MCF 10A (cell line): ENCODE measurements at regions not wholly inside any gene's neighbourhood (a gene's known extent, or its start where the extent isn't known, plus 50 kb on each side); places are given as distances from the start of the nearest gene placed in this dataset.

Source experiments
- BruUV-seq: library from RNA; stranded (reverse); fragments of 400-500 nt; replicated peaks from 2 replicates; lab custom pipeline; 2021; lab: Mats Ljungman, UMichigan
- CTCF ChIA-PET: fragments of 300-600 bp; sonication (Branson Sonifier 250); formaldehyde crosslinking; extraction: SDS; loops from one replicate; lab custom pipeline; 2021; ENCODE audit warnings: antibody characterized with exemption, inconsistent platforms; lab: Yijun Ruan, JAX
- POLR2A ChIA-PET: fragments of 300-600, 350-650 bp; sonication (Branson Sonifier 250); formaldehyde crosslinking; extraction: SDS; loops from one replicate; lab custom pipeline; 2020; ENCODE audit warnings: antibody characterized with exemption, inconsistent platforms; lab: Yijun Ruan, JAX
- DNase-seq: peaks from one replicate; pipeline ENCODE4 v3.0.0-alpha.2; 2018; ENCODE audit not compliant: unreplicated experiment
- H3K27ac Mint-ChIP-seq: one replicate; pipeline ENCODE4 v1.8.0; 2022; ENCODE audit warnings: mild to moderate bottlenecking, low read depth, mixed read lengths; ENCODE audit not compliant: unreplicated experiment
- H3K27me3 Mint-ChIP-seq: one replicate; pipeline ENCODE4 v1.8.0; 2022; ENCODE audit warnings: mixed read lengths; ENCODE audit not compliant: insufficient read depth, unreplicated experiment
- H3K36me3 Mint-ChIP-seq: one replicate; pipeline ENCODE4 v1.8.0; 2022; ENCODE audit warnings: mild to moderate bottlenecking, moderate library complexity, mixed read lengths; ENCODE audit not compliant: insufficient read depth, unreplicated experiment
- H3K4me1 Mint-ChIP-seq: one replicate; pipeline ENCODE4 v1.8.0; 2022; ENCODE audit warnings: mixed read lengths; ENCODE audit not compliant: insufficient read depth, unreplicated experiment
- H3K4me3 Mint-ChIP-seq: one replicate; pipeline ENCODE4 v1.8.0; 2022; ENCODE audit warnings: mild to moderate bottlenecking, moderate library complexity, mixed read lengths; ENCODE audit not compliant: unreplicated experiment
- H3K9me3 Mint-ChIP-seq: one replicate; pipeline ENCODE4 v1.8.0; 2022; ENCODE audit warnings: mixed read lengths; ENCODE audit not compliant: unreplicated experiment
- CTCF ChIP-seq: fragments of 200-600 bp; IDR thresholded peaks from one replicate; pipeline ENCODE4 v1.8.0; 2022; ENCODE audit warnings: antibody characterized with exemption, mild to moderate bottlenecking; ENCODE audit not compliant: unreplicated experiment
- intact Hi-C: fragments of 100-400 bp; cut with micrococcal nuclease; formaldehyde crosslinking; loops from 2 replicates; pipeline ENCODE4 v1.14.1; 2022

DNA sequence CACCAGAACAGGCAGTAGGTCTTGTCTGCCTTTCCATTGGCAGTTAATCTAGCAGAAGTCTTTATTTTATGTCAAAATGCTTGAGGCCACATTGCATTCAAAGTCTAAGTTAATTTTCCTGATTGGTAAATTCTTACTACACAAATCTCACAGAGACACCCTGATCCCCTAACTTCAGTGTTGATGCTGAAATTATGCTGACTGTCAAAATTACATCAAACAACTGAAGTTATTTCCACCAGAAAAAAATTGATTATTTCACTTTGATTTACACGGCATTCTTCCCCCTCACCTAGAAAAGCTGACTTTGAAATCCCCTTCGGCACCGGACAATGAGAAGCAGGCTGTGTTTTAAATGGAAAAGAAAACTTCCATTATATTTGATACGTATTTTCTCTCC, 99.1 kb downstream of the MAF start:
- intact Hi-C loops = no loop called here
- DNase-seq = no peak
- Mint-ChIP-seq H3K27ac (no peak overlapping the region), H3K36me3 (no peaks in the 10 kb centered on the region), H3K4me3 (no peak overlapping the region), H3K9me3 (no peaks in the 10 kb centered on the region), H3K4me1 (no peaks in the 10 kb centered on the region), H3K27me3 (peaks cover 60% of the 10 kb centered on the region)
- ChIA-PET POLR2A (no interaction called here), CTCF (no interaction called here)
- TF ChIP-seq CTCF = no peak
- no TSS peak for BruUV-seq

DNA sequence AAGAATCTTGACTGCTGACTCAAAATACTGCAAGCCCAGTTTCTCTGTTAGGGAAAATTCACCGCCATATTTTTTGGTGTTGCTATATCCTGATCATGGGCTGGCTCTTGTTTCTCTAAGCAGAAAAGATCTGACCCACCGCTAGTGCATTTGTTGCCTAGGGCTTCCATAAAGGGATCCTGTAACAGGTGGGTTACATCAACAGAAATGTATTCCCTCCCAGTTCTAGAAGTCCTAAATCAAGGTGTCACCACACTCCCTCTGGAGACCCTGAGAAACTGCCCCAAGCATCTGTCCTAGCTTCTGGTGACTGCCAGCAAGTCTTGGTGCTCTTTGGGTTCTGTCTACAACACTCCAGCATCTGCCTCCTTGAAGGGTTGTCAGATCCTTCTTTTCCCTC, 99.7 kb downstream of the MAF start:
- Mint-ChIP-seq H3K9me3 (peaks cover 5% of the 10 kb centered on the region), H3K27me3 (peaks cover 54% of the 10 kb centered on the region), H3K36me3 (no peaks in the 10 kb centered on the region), H3K4me3 (no peak overlapping the region), H3K4me1 (no peaks in the 10 kb centered on the region), H3K27ac (no peak overlapping the region)
- intact Hi-C loops = no loop called here
- BruUV-seq = no TSS peak
- ChIA-PET CTCF (no interaction called here), POLR2A (no interaction called here)
- no peak for DNase-seq
- no peak for TF ChIP-seq CTCF

GRCh38 chr16:79500286-79500685, 100.3 kb downstream of the MAF start:
- intact Hi-C loops = no loop called here
- POLR2A ChIA-PET = no interaction called here
- Mint-ChIP-seq H3K4me3 (no peak overlapping the region), H3K36me3 (no peaks in the 10 kb centered on the region), H3K9me3 (peaks cover 7% of the 10 kb centered on the region), H3K27me3 (peaks cover 48% of the 10 kb centered on the region), H3K27ac (no peak overlapping the region), H3K4me1 (no peaks in the 10 kb centered on the region)
- DNase-seq = no peak
- no TSS peak for BruUV-seq
- CTCF ChIA-PET = interaction anchor here (0.6 kb wide), 1 partner anchor 429 kb away, joined by 3 read pairs; no protein-coding TSS in a partner anchor
- no peak for TF ChIP-seq CTCF

DNA sequence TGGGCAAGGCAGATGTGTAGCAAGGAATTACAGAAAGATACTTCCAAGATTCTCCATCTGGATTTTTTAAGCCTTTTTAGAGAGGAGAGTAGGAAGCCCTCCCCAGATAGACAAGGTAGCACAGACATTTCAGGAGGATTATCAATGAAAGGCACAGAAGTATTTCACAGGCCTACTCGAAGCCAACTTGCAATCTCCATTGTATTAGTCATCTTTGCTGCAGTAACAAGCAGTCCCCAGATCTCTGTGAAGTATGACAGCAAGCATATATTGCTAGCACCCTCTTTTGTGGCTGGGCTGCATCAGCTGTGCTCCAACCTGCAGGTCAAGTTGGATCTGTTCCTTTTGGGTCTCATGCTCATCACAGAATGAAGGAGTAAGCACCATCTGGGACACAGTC, 101.6 kb downstream of the MAF start:
- peaks cover 7% of the 10 kb centered on the region for H3K9me3 Mint-ChIP-seq
- no peak for TF ChIP-seq CTCF
- H3K36me3 Mint-ChIP-seq = no peaks in the 10 kb centered on the region
- BruUV-seq = no TSS peak
- no peaks in the 10 kb centered on the region for H3K4me1 Mint-ChIP-seq
- ChIA-PET CTCF (no interaction called here), POLR2A (no interaction called here)
- H3K4me3 Mint-ChIP-seq = no peak overlapping the region
- no peak for DNase-seq
- H3K27ac Mint-ChIP-seq = no peak overlapping the region
- peaks cover 34% of the 10 kb centered on the region for H3K27me3 Mint-ChIP-seq
- intact Hi-C loops = no loop called here
